ENCODE measurements at regions not wholly inside any gene's neighbourhood (a gene's known extent, or its start where the extent isn't known, plus 50 kb on each side); places are given as distances from the start of the nearest gene placed in this dataset.

DNA sequence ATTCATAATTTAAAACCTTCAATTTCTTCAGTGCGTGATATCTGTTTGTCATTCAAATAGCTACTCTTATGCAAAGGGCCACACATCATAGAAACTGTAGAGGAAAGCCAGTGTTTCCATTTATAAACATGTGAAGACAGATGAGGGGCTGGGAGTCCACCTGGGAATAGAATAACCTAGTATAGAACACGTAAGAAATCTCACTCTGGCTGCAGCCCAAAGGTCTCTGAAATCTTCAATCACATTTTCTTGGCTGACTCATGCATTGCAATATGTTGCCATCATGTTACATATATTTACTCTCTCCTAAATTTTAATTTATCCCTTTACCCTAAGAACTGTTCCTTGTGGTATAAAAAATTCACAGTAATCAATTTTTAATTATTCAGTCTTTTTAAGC, 123.2 kb downstream of the ELOVL4 start:
- TF ChIP-seq, protein P1, sequence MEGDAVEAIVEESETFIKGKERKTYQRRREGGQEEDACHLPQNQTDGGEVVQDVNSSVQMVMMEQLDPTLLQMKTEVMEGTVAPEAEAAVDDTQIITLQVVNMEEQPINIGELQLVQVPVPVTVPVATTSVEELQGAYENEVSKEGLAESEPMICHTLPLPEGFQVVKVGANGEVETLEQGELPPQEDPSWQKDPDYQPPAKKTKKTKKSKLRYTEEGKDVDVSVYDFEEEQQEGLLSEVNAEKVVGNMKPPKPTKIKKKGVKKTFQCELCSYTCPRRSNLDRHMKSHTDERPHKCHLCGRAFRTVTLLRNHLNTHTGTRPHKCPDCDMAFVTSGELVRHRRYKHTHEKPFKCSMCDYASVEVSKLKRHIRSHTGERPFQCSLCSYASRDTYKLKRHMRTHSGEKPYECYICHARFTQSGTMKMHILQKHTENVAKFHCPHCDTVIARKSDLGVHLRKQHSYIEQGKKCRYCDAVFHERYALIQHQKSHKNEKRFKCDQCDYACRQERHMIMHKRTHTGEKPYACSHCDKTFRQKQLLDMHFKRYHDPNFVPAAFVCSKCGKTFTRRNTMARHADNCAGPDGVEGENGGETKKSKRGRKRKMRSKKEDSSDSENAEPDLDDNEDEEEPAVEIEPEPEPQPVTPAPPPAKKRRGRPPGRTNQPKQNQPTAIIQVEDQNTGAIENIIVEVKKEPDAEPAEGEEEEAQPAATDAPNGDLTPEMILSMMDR (conservative IDR thresholded peaks at IDR 0.05; ENCODE audit: low read length) = no peak
- TF ChIP-seq EZH2phosphoT487 (IDR thresholded peaks at IDR 0.05; ENCODE audit: borderline replicate concordance) = no peak
